Stimulated activated CD8-positive, alpha-beta memory T cell treated with anti-CD3 and anti-CD28 coated beads, Interleukin-15, amount 100 ng/mL, for 1 hour (primary cell): ENCODE measurements at regions not wholly inside any gene's neighbourhood (a gene's known extent, or its start where the extent isn't known, plus 50 kb on each side); places are given as distances from the start of the nearest gene placed in this dataset.

Experiments used
- DNase-seq: peaks from one replicate; pipeline ENCODE4 v3.0.0-alpha.2; 2020; ENCODE audit warnings: low read depth

DNA sequence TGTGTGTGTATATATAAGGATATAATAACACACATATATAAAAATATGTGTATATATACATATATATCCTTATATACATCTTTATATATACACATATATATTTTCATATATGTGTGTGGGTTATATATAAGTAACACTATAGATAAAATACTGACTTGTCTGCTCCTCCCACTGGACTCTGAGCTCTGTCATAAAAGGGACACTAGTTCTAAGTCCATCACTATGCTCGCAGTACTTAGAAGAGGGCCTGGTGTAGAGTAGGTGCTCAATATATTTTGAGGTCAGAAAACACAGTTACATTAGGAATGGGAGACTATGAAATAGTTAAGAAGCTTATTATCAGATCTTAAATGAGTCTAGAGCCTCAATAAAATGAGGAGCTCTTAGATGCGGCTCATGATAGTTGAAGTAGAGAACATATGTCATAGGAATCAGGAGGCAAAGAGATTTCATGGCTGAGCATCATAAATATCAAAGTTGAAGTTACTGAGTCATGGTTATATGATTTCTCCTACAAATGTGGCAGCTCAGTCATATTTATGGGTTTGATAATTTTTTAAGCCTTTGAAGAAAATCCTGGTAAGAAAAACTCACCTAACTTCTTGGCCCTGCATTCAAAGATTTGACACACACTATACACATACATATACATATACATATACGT lies 371.2 kb upstream of the THBS1 start:
- DNase-seq: no peak

DNA sequence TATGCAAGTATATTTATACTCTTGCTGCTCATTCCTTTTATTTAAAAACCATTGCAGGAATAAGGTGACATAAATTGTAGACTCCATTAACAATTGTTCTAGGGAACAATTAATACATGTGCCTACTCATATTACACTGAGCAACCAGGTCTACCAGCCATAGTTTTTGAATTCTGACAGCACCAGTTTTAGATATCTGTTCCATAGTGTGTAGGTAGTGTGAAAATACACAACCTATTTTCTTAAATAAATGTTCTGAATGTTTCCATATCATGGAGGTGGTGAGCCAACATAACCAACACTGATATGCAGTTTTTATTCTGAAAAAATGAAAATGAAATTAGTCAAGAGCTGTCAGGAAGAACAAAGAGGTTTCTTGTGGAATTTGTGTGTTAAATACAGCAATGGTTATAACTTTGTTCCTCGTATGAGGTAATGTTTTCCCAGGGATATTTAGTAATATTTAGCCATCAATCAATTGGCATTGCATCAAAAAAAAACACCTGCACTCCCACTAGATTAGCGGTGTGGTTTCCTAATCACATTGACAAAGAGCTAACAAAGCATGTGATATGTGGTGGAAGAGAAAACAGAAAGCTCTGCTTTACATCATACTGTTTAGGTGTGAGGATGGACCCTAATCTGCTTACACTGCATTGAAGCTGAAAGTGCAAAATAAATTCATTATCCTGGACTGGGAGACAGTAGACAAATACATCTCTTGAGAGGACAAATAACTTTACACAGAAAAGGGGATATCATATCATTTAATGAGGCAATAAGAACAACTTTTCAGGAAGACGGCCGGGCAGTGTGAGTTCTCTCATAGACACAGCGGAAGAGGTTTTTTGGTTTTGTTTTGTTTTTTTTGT lies 369.5 kb upstream of the THBS1 start:
- DNase-seq: no peak

DNA sequence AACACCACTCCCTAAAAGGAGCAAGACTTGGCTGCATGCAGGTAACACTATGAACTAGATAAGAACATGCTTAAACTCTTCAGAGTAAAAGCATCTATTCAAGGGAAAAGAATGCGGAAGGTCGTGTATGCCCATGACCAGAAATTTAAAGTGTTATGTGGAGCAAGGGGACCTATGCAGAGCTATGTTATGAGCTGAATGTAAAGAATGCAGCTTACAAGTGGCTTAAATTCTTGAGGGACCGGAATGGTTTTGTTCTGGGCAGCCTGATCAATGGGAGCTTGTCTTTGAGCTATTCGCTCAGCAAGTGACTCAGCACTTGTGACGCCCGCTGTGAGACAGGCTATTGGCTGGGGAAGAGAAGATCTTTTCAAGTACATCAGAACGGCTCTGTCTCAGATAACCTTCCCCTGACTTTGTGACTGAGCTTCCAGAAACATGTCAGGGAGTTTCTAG lies 367.5 kb upstream of the THBS1 start:
- no peak for DNase-seq

DNA sequence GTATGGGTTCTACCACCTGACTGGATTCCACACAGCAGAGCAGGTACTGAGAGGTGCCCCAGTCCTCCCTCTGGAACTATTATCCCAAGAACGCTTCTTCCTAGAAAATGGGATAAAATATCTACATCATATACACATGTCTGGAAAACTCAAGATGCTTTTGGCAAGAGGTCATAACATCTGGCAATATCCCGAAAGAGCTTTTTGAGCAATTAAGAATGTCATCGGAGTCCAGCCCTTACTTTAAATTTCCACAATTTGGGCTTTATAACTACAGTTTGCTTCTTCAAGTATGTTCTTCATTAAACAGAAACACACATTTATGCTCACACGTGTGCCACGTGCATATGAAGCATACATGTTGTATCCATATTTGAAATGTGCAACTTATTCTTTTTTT lies 365.9 kb upstream of the THBS1 start:
- no peak for DNase-seq

GRCh38 chr15:39216816-39217215 lies 364.1 kb upstream of the THBS1 start:
- no peak for DNase-seq

GRCh38 chr15:39219608-39220007 lies 361.3 kb upstream of the THBS1 start:
- no peak for DNase-seq

GRCh38 chr15:39226169-39226937 lies 354.5 kb upstream of the THBS1 start:
- DNase-seq: no peak

DNA sequence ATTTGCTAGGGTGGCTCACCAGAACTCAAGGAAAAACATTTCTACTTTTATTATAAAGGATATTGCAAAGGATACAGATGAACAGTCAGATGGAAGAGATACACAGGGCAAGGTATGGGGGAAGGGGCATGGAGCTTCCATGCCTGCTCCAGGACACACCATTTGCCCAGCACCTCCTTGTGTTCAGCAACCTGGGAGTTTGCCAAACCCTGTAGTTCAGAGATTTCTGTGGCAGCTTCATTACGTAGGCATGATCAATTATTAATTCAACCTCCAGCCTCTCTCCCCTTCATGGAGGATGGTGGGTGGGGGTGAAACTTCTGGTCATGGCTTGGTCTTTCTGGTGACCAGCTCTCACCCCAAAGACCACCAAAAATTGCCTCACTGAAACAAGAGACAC lies 353.9 kb upstream of the THBS1 start:
- no peak for DNase-seq

DNA sequence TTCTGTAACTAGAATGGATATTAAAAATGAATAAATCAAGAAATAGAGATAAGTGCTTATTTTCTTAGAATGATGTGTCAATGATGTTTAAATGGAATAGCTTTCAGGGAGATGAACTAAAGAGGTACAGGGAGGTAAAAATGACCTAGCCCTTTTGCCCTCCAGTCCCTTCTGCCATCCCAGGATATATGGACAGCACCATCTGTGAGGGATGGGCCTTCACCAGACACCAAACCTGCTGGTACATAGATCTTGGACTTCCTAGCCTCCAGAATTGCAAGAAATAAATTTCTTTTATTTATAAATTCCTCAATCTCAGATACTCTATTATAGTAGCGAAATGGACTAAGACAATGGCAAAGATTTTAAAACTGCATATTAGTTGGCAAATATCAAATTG lies 352.0 kb upstream of the THBS1 start:
- no peak for DNase-seq

- no peak for DNase-seq
These were observed 350.5 kb upstream of the THBS1 start for GRCh38 chr15:39230205-39230907.

GRCh38 chr15:39230908-39231285 lies 350.0 kb upstream of the THBS1 start:
- no peak for DNase-seq

DNA sequence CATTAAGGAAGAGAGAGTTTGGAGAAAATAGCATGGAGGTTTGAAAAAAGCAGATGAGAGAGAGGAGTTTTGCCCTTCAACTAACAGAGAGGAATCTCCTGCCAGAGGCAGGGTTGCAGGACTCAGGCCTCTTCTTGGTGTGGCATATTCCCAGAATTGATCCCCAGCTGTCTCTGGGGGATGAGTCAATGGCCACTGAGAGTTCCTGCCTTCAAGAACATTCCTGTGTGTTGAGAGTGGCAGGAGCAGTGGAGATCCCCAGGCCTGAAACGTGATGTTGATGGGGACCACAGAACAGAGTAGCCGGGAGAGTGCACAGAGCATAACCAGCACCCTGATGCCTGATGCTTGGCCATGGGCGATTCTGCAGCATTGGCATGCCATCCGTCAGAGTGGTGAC lies 348.4 kb upstream of the THBS1 start:
- DNase-seq: no peak

DNA sequence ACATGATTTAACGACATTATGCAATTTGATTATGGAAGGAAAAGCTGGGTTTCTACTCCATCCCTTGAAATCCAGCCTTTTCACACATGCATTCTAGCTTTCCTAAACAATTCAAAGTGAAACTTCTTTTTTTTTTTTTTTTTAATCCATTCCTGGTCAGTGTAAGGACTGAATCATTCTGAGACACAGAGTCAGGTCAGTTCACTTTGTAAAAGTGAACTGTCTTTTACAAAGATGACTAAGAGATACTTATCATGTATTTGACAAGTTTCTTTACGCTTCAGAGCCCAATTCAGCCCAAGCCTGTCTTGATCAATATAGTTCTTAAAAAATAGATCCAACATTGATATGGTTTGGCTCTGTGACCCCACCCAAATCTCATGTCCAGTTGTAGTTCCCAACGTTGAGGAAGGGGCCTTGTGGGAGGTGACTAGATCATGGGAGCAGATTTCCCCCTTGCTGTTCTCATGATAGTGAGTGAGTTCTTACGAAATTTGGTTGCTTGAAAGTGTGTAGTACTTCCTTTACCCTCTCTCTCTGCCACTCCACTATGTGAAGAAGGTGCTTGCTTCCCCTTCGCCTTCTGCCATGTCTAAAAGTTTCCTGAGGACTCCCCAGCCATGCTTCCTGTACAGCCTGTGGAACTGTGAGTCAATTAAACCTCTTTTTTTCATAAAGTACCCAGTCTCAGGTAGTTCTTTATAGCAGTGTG lies 345.6 kb upstream of the THBS1 start:
- DNase-seq: no peak

- no peak for DNase-seq
These were observed 344.5 kb upstream of the THBS1 start for GRCh38 chr15:39236375-39236774.

GRCh38 chr15:39238443-39238842 lies 342.4 kb upstream of the THBS1 start:
- no peak for DNase-seq

DNA sequence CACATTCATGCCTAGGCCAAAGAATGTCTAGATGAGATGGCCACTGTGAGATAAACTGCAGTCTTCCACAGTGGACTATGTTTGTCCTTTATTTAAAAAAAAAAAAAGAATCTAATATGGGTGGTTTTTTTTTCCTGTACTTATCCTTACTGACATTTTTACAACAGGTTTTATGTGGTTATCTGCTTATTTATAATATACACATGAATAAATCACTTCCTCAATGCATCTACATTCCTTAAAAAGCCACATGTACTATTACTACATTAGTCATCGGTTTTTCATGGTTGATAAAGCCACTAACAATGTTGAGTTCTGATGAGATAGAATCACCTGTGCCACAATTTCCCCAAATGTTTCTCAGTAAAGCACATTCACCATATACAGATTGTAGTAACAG lies 341.3 kb upstream of the THBS1 start:
- DNase-seq: no peak

DNA sequence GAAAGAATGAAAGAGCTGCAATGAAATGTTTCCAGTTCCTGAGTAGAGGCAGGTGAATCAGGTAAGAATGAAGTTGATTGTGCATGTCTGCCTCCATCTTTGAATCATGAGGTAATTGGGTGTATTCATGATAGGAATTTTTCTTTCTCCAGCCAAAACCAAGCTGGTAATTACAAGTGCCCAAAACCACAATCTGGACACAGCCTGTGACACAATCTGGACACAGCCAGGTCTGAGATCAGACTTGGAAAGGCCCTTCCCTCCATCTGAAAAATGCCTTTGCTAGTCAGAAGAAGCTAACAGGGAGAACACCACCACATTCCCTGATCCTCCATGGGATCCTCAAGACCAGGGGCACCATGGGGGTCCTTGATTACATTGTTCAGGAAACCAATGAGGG lies 338.5 kb upstream of the THBS1 start:
- DNase-seq: no peak

- no peak for DNase-seq
These were observed 337.5 kb upstream of the THBS1 start for GRCh38 chr15:39243396-39243795.

- DNase-seq: no peak
These were observed 336.1 kb upstream of the THBS1 start for GRCh38 chr15:39244776-39245175.

DNA sequence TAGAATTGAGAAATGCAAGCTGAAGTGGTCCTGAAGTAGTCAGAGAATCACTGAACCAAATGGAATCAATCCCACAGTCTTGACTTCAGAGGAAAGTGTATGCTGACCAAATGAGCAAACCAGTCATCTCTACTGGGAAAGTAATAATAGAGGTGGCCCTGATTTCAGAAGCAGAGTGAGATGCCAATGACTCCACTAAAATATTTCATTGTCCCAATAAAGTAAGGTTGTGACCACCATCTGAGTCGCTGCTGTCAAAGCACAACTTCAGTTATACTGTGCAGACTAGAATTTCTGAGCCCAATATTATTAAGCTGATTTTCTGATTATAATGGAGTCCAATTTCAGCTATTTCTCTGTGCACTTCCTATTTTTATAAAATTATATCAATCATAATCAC lies 334.4 kb upstream of the THBS1 start:
- no peak for DNase-seq

DNA sequence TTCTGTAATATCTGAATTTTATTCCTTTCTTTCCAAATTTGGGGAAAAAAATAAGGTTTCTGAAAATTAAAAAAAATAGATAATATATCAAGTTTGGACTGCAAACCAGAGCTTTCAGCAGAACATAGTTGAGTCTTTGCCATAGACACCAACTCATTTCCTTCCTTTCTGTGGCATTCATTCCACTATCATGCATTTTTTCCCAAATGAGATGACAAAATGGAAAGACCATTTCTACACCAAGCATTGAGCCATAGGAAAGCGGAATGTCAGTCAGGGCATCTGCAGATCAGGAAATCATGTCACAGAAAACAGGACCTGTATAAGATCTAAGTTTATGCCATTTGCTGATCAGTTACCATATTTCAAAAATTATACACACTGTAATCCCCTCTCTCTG lies 333.3 kb upstream of the THBS1 start:
- DNase-seq: no peak

DNA sequence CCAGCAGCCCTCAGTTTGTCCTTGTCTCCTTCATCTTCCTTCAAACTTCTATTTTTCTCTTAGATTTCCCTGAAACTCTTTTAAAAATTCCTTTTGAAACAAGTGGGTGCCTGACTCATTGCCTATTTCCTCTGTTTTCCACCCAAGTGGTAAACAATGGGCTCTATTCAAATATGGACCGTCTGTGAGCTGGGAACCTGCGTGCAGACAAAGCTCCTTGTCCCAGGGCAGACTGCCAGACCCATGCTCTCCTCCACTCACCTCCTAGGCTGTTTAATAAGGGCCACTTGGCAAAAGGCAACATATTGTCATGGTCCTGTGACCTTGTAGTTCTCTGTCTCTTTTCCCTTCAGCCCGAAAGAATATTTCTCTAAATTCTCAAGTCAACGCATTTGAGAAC lies 332.7 kb upstream of the THBS1 start:
- DNase-seq: no peak
